CD14-positive monocyte (primary cell): ENCODE measurements at regions not wholly inside any gene's neighbourhood (a gene's known extent, or its start where the extent isn't known, plus 50 kb on each side); places are given as distances from the start of the nearest gene placed in this dataset.

Source experiments
- DNase-seq, 3 donors: peaks; one replicate each; pipeline ENCODE4 v3.0.0-alpha.2; 2011 to 2022
- H2AFZ ChIP-seq: 2 replicates; pipeline ENCODE4 v1.6.0; 2012; ENCODE audit warnings: mild to moderate bottlenecking, low read depth, low read length, inconsistent platforms; ENCODE audit not compliant: insufficient read depth, poor library complexity, severe bottlenecking
- H3K27ac ChIP-seq, 2 donors: 1 replicate in 1 of 2; 2 replicates in 1 of 2; pipeline ENCODE4 v1.5.1; 2012 to 2013; ENCODE audit warnings: low read length in 2 of 2, control low read depth in 1 of 2, inconsistent platforms in 1 of 2, low read depth in 1 of 2, mild to moderate bottlenecking in 1 of 2
- H3K27me3 ChIP-seq, 2 donors: one replicate each; pipeline versions ENCODE4 v1.6.0 to v1.6.1; 2011 to 2013; ENCODE audit warnings: low read length in 2 of 2; ENCODE audit not compliant: control insufficient read depth in 2 of 2, insufficient read depth in 2 of 2
- H3K36me3 ChIP-seq, 2 donors: replicated peaks in 1 of 2; 1 replicate in 1 of 2; 2 replicates in 1 of 2; pipeline versions ENCODE4 v1.5.1 to v1.6.1; 2012 to 2013; ENCODE audit warnings: low read length in 2 of 2, control low read depth in 1 of 2, inconsistent platforms in 1 of 2, mild to moderate bottlenecking in 1 of 2; ENCODE audit not compliant: insufficient read depth in 2 of 2, control insufficient read depth in 1 of 2
- H3K4me1 ChIP-seq, 2 donors: 1 replicate in 1 of 2; 2 replicates in 1 of 2; pipeline versions ENCODE4 v1.5.1 to v1.6.1; 2012 to 2013; ENCODE audit warnings: low read length in 2 of 2, control low read depth in 1 of 2, inconsistent platforms in 1 of 2, mild to moderate bottlenecking in 1 of 2, moderate library complexity in 1 of 2; ENCODE audit not compliant: insufficient read depth in 2 of 2, control insufficient read depth in 1 of 2
- H3K4me2 ChIP-seq: replicated peaks from 2 replicates; pipeline ENCODE3; 2012; ENCODE audit warnings: low read length, moderate library complexity, mild to moderate bottlenecking; ENCODE audit not compliant: poor library complexity, severe bottlenecking; ENCODE audit errors: extremely low read depth
- H3K4me3 ChIP-seq, 3 experiments: fragments of 200-600 bp in 1 of 3; sonication (generic) in 1 of 3; replicated peaks in 1 of 3; 1 replicate in 2 of 3; 2 replicates in 1 of 3; pipeline ENCODE4 v1.5.1; 2011 to 2013; ENCODE audit warnings: low read length in 3 of 3, mild to moderate bottlenecking in 3 of 3, control low read depth in 2 of 3, low read depth in 2 of 3, inconsistent platforms in 1 of 3, moderate library complexity in 1 of 3
- H3K79me2 ChIP-seq: 2 replicates; pipeline ENCODE4 v1.6.0; 2012; ENCODE audit warnings: mild to moderate bottlenecking, control low read depth, inconsistent platforms, low read length, moderate library complexity; ENCODE audit not compliant: insufficient read depth
- H3K9ac ChIP-seq: 2 replicates; pipeline ENCODE4 v1.6.0; 2017; ENCODE audit warnings: low read length, mild to moderate bottlenecking; ENCODE audit not compliant: insufficient read depth, poor library complexity, severe bottlenecking
- H3K9me3 ChIP-seq, 2 donors: replicated peaks in 1 of 2; 1 replicate in 1 of 2; 2 replicates in 1 of 2; pipeline versions ENCODE4 v1.5.1 to v1.6.1; 2012 to 2013; ENCODE audit warnings: low read length in 2 of 2, control low read depth in 1 of 2; ENCODE audit not compliant: control insufficient read depth in 1 of 2, insufficient read depth in 1 of 2
- H4K20me1 ChIP-seq: 2 replicates; pipeline ENCODE4 v1.6.0; 2012; ENCODE audit warnings: mild to moderate bottlenecking, low read length, control low read depth, moderate library complexity; ENCODE audit not compliant: insufficient read depth
- H3K27ac Mint-ChIP-seq, 7 donors: one replicate each; pipeline ENCODE4 v1.8.0; 2020; ENCODE audit warnings: mild to moderate bottlenecking in 7 of 7, mixed read lengths in 7 of 7, moderate library complexity in 6 of 7, inconsistent platforms in 2 of 7
- H3K27me3 Mint-ChIP-seq, 3 donors: one replicate each; pipeline ENCODE4 v1.8.0; 2021 to 2022; ENCODE audit warnings: low read depth in 3 of 3, mild to moderate bottlenecking in 3 of 3, mixed read lengths in 3 of 3, moderate library complexity in 3 of 3, inconsistent platforms in 1 of 3
- H3K36me3 Mint-ChIP-seq, 2 donors: one replicate each; pipeline ENCODE4 v1.8.0; 2020; ENCODE audit warnings: mixed read lengths in 2 of 2, inconsistent platforms in 1 of 2, mild to moderate bottlenecking in 1 of 2
- H3K4me1 Mint-ChIP-seq: one replicate; pipeline ENCODE4 v1.8.0; 2020; ENCODE audit warnings: mild to moderate bottlenecking, mixed read lengths
- H3K4me3 Mint-ChIP-seq, 2 donors: one replicate each; pipeline ENCODE4 v1.8.0; 2020; ENCODE audit warnings: mild to moderate bottlenecking in 2 of 2, mixed read lengths in 2 of 2, moderate library complexity in 1 of 2
- H3K9me3 Mint-ChIP-seq, 7 donors: one replicate each; pipeline ENCODE4 v1.8.0; 2020 to 2022; ENCODE audit warnings: mixed read lengths in 7 of 7, mild to moderate bottlenecking in 6 of 7, moderate library complexity in 6 of 7, inconsistent platforms in 2 of 7
- CTCF ChIP-seq: fragments of 200-600 bp; IDR thresholded peaks from one replicate; pipeline ENCODE4 v1.8.0; 2022; ENCODE audit warnings: antibody characterized with exemption, mild to moderate bottlenecking
- WGBS: methylation state at CpG from one replicate; pipeline ENCODE4 v1.1.5; 2013; ENCODE audit warnings: missing lambda C conversion rate; ENCODE audit not compliant: insufficient coverage; 5-methylcytosine and 5-hydroxymethylcytosine counted together
- intact Hi-C, 2 donors: fragments of 100-400 bp; cut with micrococcal nuclease; formaldehyde crosslinking; loops; one replicate each; pipeline versions ENCODE4 v1.15.0 to v1.15.1; 2023

GRCh38 chr9:68629042-68629441, 76.0 kb upstream of the PIP5K1B start:
- no peak overlapping the region for H3K9ac ChIP-seq
- DNase-seq = no peak
- intact Hi-C loops = no loop called here
- H2AFZ ChIP-seq = no peak overlapping the region
- no peak overlapping the region for H3K27ac ChIP-seq
- no peaks in the 10 kb centered on the region for H3K36me3 ChIP-seq
- H3K27ac Mint-ChIP-seq = no peak overlapping the region
- H3K4me1 Mint-ChIP-seq = no peaks in the 10 kb centered on the region
- no peak overlapping the region for H3K4me2 ChIP-seq
- H3K4me3 Mint-ChIP-seq = no peak overlapping the region
- H3K9me3 ChIP-seq = no peaks in the 10 kb centered on the region
- H4K20me1 ChIP-seq = no peaks in the 10 kb centered on the region
- H3K9me3 Mint-ChIP-seq = no peaks in the 10 kb centered on the region
- H3K27me3 Mint-ChIP-seq = peaks cover 0 to 3% (median 2%) of the 10 kb centered on the region in 3 donors
- H3K27me3 ChIP-seq = no peaks in the 10 kb centered on the region
- no peaks in the 10 kb centered on the region for H3K36me3 Mint-ChIP-seq
- no CpG with 5 or more reads among the region's 2 CpGs for WGBS
- no peaks in the 10 kb centered on the region for H3K4me1 ChIP-seq
- H3K79me2 ChIP-seq = no peaks in the 10 kb centered on the region
- TF ChIP-seq CTCF = no peak
- no peak overlapping the region for H3K4me3 ChIP-seq

GRCh38 chr9:68631811-68632210, 73.2 kb upstream of the PIP5K1B start:
- Histone ChIP-seq H3K79me2 (no peaks in the 10 kb centered on the region), H3K36me3 (no peaks in the 10 kb centered on the region), H3K27ac (no peak overlapping the region), H2AFZ (no peak overlapping the region), H4K20me1 (no peaks in the 10 kb centered on the region), H3K27me3 (no peaks in the 10 kb centered on the region), H3K4me1 (no peaks in the 10 kb centered on the region), H3K4me2 (no peak overlapping the region), H3K4me3 (no peak overlapping the region), H3K9ac (no peak overlapping the region), H3K9me3 (no peaks in the 10 kb centered on the region)
- Mint-ChIP-seq H3K4me1 (peaks cover 2% of the 10 kb centered on the region), H3K4me3 (no peak overlapping the region), H3K9me3 (no peaks in the 10 kb centered on the region), H3K36me3 (no peaks in the 10 kb centered on the region), H3K27ac (no peak overlapping the region), H3K27me3 (peaks cover 0 to 2% (median 0%) of the 10 kb centered on the region in 3 donors)
- DNase-seq = no peak
- intact Hi-C loops = no loop called here
- TF ChIP-seq CTCF = no peak
- WGBS = 50% methylated on average over 1 of the region's 1 CpG
